ENCODE measurements at regions not wholly inside any gene's neighbourhood (a gene's known extent, or its start where the extent isn't known, plus 50 kb on each side); places are given as distances from the start of the nearest gene placed in this dataset.

DNA sequence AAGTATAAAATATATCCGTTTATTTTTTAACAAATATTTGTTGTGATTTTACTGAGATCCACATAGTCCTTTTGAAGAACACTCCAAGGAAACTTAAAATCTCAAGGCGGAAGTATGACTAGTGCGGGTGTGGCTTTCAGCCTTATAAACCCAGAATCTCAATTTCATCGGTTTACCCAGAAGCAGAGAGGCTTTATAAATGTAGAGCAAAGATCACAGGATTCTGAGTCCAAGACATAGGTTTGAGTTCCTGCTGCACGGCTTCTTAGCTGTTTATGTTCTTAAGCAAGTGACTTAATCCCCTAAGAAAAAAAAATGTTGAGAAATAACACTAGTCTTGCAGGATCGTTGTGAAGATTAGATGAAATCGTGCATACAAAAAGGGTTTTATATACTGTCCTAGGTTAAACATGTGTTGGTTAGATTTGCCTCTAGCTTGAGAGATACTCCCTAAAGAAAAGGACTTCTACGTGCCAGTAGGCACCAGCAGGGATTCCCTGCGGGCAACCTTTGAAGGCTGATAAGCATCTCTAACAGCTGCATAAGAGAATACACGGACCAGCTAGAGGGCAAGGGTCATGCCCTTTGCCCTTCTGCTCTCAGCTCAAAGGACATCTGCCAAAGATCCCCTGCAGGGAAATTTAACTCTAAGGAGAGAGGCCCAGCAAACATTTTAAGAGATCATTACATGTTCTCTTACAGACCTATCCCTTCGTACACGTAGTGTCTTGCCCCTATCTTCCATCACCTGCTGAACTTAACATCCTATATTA lies 130.4 kb upstream of the MIR17HG start:
- Histone ChIP-seq H3K27ac (ENCODE audit: insufficient read depth, low read length, poor library complexity, severe bottlenecking) (no peak overlapping the region), H3K27me3 (replicated peaks; ENCODE audit: control insufficient read depth, insufficient read depth, low read length, poor library complexity, severe bottlenecking) (no peaks in the 10 kb centered on the region), H3K4me1 (ENCODE audit: control insufficient read depth, insufficient read depth, low read length, poor library complexity, severe bottlenecking) (no peaks in the 10 kb centered on the region), H3K9me3 (ENCODE audit: control insufficient read depth, low read length) (no peaks in the 10 kb centered on the region), H3K4me3 (ENCODE audit: insufficient read depth, low read depth, low read length, poor library complexity, severe bottlenecking) (no peak overlapping the region), H3K36me3 (ENCODE audit: control insufficient read depth, insufficient read depth, low read length) (no peaks in the 10 kb centered on the region)
- DNase-seq = no peak

- H3K27me3 ChIP-seq (replicated peaks; ENCODE audit: control insufficient read depth, insufficient read depth, low read length, poor library complexity, severe bottlenecking) = no peaks in the 10 kb centered on the region
- H3K4me1 ChIP-seq (ENCODE audit: control insufficient read depth, insufficient read depth, low read length, poor library complexity, severe bottlenecking) = no peaks in the 10 kb centered on the region
- no peak overlapping the region for H3K4me3 ChIP-seq (ENCODE audit: insufficient read depth, low read depth, low read length, poor library complexity, severe bottlenecking)
- no peaks in the 10 kb centered on the region for H3K9me3 ChIP-seq (ENCODE audit: control insufficient read depth, low read length)
- H3K36me3 ChIP-seq (ENCODE audit: control insufficient read depth, insufficient read depth, low read length) = no peaks in the 10 kb centered on the region
- no peak overlapping the region for H3K27ac ChIP-seq (ENCODE audit: insufficient read depth, low read length, poor library complexity, severe bottlenecking)
- DNase-seq = no peak
Observed at GRCh38 chr13:91219201-91219600, 128.3 kb upstream of the MIR17HG start.

DNA sequence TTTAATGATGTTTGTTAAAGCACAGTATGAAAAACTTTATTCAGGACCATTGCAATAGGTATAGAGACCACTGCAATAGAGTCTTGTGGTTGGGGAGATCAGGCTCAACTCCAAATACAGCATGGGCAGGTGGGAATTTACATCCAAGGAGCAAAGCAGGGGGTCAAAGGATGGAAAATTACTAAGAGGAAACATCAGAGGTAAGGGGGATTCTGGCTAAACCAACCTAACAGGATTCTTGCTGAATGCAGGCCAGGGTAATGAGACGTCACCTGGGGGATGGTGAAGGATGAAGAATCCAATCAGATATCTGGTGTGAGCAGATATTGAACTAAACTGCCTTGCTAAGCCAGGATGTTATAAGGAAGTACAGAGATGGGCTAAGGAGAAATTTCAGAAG lies 126.6 kb upstream of the MIR17HG start:
- no peak overlapping the region for H3K4me3 ChIP-seq (ENCODE audit: insufficient read depth, low read depth, low read length, poor library complexity, severe bottlenecking)
- H3K4me1 ChIP-seq (ENCODE audit: control insufficient read depth, insufficient read depth, low read length, poor library complexity, severe bottlenecking) = no peaks in the 10 kb centered on the region
- no peak for DNase-seq

DNA sequence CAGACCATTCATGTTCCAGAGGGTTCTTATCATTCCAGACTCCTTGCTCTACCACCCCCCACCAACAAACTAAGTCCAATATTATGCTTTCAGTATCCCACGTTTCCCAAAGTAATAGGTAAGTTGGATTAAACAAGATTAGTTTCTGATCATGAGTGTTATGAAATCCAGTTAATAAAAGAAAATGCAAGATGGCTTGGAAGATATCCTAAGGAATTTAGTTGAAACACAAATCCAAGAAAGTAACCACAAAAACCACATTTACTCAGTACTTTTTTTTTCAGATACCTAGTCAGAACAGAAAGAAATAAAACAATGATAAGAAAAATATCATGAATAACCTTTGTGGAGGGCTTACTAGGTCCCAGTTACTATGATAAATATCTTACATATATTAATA lies 119.4 kb upstream of the MIR17HG start:
- Histone ChIP-seq H3K9me3 (ENCODE audit: control insufficient read depth, low read length) (no peaks in the 10 kb centered on the region), H3K27ac (ENCODE audit: insufficient read depth, low read length, poor library complexity, severe bottlenecking) (no peak overlapping the region), H3K4me3 (ENCODE audit: insufficient read depth, low read depth, low read length, poor library complexity, severe bottlenecking) (no peak overlapping the region), H3K27me3 (replicated peaks; ENCODE audit: control insufficient read depth, insufficient read depth, low read length, poor library complexity, severe bottlenecking) (no peaks in the 10 kb centered on the region), H3K4me1 (ENCODE audit: control insufficient read depth, insufficient read depth, low read length, poor library complexity, severe bottlenecking) (no peaks in the 10 kb centered on the region), H3K36me3 (ENCODE audit: control insufficient read depth, insufficient read depth, low read length) (no peaks in the 10 kb centered on the region)
- DNase-seq = no peak

More for the DNA sequence above, 126.6 kb upstream of the MIR17HG start:
- Histone ChIP-seq H3K36me3 (ENCODE audit: control insufficient read depth, insufficient read depth, low read length) (no peaks in the 10 kb centered on the region), H3K27ac (ENCODE audit: insufficient read depth, low read length, poor library complexity, severe bottlenecking) (no peak overlapping the region), H3K9me3 (ENCODE audit: control insufficient read depth, low read length) (no peaks in the 10 kb centered on the region), H3K27me3 (replicated peaks; ENCODE audit: control insufficient read depth, insufficient read depth, low read length, poor library complexity, severe bottlenecking) (no peaks in the 10 kb centered on the region)

- H3K27ac ChIP-seq (ENCODE audit: insufficient read depth, low read length, poor library complexity, severe bottlenecking) = no peak overlapping the region
- DNase-seq = no peak
- no peaks in the 10 kb centered on the region for H3K9me3 ChIP-seq (ENCODE audit: control insufficient read depth, low read length)
- no peaks in the 10 kb centered on the region for H3K4me1 ChIP-seq (ENCODE audit: control insufficient read depth, insufficient read depth, low read length, poor library complexity, severe bottlenecking)
- no peaks in the 10 kb centered on the region for H3K27me3 ChIP-seq (replicated peaks; ENCODE audit: control insufficient read depth, insufficient read depth, low read length, poor library complexity, severe bottlenecking)
- no peaks in the 10 kb centered on the region for H3K36me3 ChIP-seq (ENCODE audit: control insufficient read depth, insufficient read depth, low read length)
- H3K4me3 ChIP-seq (ENCODE audit: insufficient read depth, low read depth, low read length, poor library complexity, severe bottlenecking) = no peak overlapping the region
Observed at GRCh38 chr13:91228940-91229339, 118.5 kb upstream of the MIR17HG start.

GRCh38 chr13:91232716-91233115 lies 114.8 kb upstream of the MIR17HG start:
- H3K27me3 ChIP-seq (replicated peaks; ENCODE audit: control insufficient read depth, insufficient read depth, low read length, poor library complexity, severe bottlenecking) = no peaks in the 10 kb centered on the region
- H3K4me1 ChIP-seq (ENCODE audit: control insufficient read depth, insufficient read depth, low read length, poor library complexity, severe bottlenecking) = no peaks in the 10 kb centered on the region
- H3K27ac ChIP-seq (ENCODE audit: insufficient read depth, low read length, poor library complexity, severe bottlenecking) = no peak overlapping the region
- no peak overlapping the region for H3K4me3 ChIP-seq (ENCODE audit: insufficient read depth, low read depth, low read length, poor library complexity, severe bottlenecking)
- no peak for DNase-seq
- H3K9me3 ChIP-seq (ENCODE audit: control insufficient read depth, low read length) = no peaks in the 10 kb centered on the region
- no peaks in the 10 kb centered on the region for H3K36me3 ChIP-seq (ENCODE audit: control insufficient read depth, insufficient read depth, low read length)

- H3K4me1 ChIP-seq (ENCODE audit: control insufficient read depth, insufficient read depth, low read length, poor library complexity, severe bottlenecking) = no peaks in the 10 kb centered on the region
- no peak overlapping the region for H3K27ac ChIP-seq (ENCODE audit: insufficient read depth, low read length, poor library complexity, severe bottlenecking)
- no peak overlapping the region for H3K4me3 ChIP-seq (ENCODE audit: insufficient read depth, low read depth, low read length, poor library complexity, severe bottlenecking)
- no peak for DNase-seq
- no peaks in the 10 kb centered on the region for H3K36me3 ChIP-seq (ENCODE audit: control insufficient read depth, insufficient read depth, low read length)
- H3K9me3 ChIP-seq (ENCODE audit: control insufficient read depth, low read length) = no peaks in the 10 kb centered on the region
- H3K27me3 ChIP-seq (replicated peaks; ENCODE audit: control insufficient read depth, insufficient read depth, low read length, poor library complexity, severe bottlenecking) = no peaks in the 10 kb centered on the region
Observed at GRCh38 chr13:91233291-91233690, 114.2 kb upstream of the MIR17HG start.

DNA sequence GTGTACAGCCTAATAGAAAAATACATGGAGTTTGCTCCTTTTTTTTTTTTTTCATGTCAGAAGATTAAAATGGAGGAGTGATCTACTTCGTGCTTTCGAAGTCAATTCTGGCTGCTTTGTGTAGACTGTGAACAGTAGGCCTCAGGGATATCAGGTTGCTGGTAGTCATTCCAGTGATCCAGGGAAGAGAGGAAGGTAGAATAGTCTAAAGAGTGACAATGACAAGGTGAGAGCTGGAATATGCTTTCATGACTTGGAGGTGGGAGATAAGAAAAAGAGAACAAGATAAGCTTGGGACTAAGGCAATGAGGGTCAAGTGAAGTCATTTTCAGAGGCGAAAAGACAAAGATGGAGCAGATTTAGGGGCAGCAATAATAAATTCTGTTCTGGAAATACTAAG lies 111.3 kb upstream of the MIR17HG start:
- Histone ChIP-seq H3K4me3 (ENCODE audit: insufficient read depth, low read depth, low read length, poor library complexity, severe bottlenecking) (no peak overlapping the region), H3K27ac (ENCODE audit: insufficient read depth, low read length, poor library complexity, severe bottlenecking) (no peak overlapping the region), H3K36me3 (ENCODE audit: control insufficient read depth, insufficient read depth, low read length) (no peaks in the 10 kb centered on the region), H3K4me1 (ENCODE audit: control insufficient read depth, insufficient read depth, low read length, poor library complexity, severe bottlenecking) (no peaks in the 10 kb centered on the region), H3K27me3 (replicated peaks; ENCODE audit: control insufficient read depth, insufficient read depth, low read length, poor library complexity, severe bottlenecking) (no peaks in the 10 kb centered on the region), H3K9me3 (ENCODE audit: control insufficient read depth, low read length) (no peaks in the 10 kb centered on the region)
- DNase-seq = no peak

DNA sequence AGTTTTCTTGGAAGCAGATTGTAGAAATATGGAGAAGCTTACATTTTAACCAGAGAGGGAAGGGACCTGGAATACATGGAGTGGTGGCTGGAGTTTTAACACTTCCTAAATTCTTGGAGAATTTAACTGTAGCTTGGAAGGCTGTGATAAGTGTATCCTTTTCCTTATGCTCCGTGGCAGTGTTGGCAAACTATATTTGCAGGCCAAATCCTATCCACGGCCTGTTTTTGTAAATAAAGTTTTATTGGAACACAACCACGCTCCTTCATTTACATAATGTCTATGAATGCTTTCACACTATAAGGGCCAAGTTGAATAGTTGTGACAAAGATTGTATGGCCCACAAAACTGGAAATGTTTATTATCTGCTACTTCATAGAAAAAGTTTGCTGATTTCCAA lies 110.6 kb upstream of the MIR17HG start:
- H3K27ac ChIP-seq (ENCODE audit: insufficient read depth, low read length, poor library complexity, severe bottlenecking) = no peak overlapping the region
- no peaks in the 10 kb centered on the region for H3K4me1 ChIP-seq (ENCODE audit: control insufficient read depth, insufficient read depth, low read length, poor library complexity, severe bottlenecking)
- H3K36me3 ChIP-seq (ENCODE audit: control insufficient read depth, insufficient read depth, low read length) = no peaks in the 10 kb centered on the region
- DNase-seq = no peak
- no peaks in the 10 kb centered on the region for H3K27me3 ChIP-seq (replicated peaks; ENCODE audit: control insufficient read depth, insufficient read depth, low read length, poor library complexity, severe bottlenecking)
- H3K4me3 ChIP-seq (ENCODE audit: insufficient read depth, low read depth, low read length, poor library complexity, severe bottlenecking) = no peak overlapping the region
- no peaks in the 10 kb centered on the region for H3K9me3 ChIP-seq (ENCODE audit: control insufficient read depth, low read length)

GRCh38 chr13:91238036-91238435 lies 109.5 kb upstream of the MIR17HG start:
- DNase-seq = no peak
- H3K4me3 ChIP-seq (ENCODE audit: insufficient read depth, low read depth, low read length, poor library complexity, severe bottlenecking) = no peak overlapping the region

More at GRCh38 chr13:91238036-91238435, 109.5 kb upstream of the MIR17HG start:
- no peaks in the 10 kb centered on the region for H3K27me3 ChIP-seq (replicated peaks; ENCODE audit: control insufficient read depth, insufficient read depth, low read length, poor library complexity, severe bottlenecking)
- no peaks in the 10 kb centered on the region for H3K4me1 ChIP-seq (ENCODE audit: control insufficient read depth, insufficient read depth, low read length, poor library complexity, severe bottlenecking)
- H3K27ac ChIP-seq (ENCODE audit: insufficient read depth, low read length, poor library complexity, severe bottlenecking) = no peak overlapping the region
- no peaks in the 10 kb centered on the region for H3K36me3 ChIP-seq (ENCODE audit: control insufficient read depth, insufficient read depth, low read length)
- H3K9me3 ChIP-seq (ENCODE audit: control insufficient read depth, low read length) = no peaks in the 10 kb centered on the region

Data from effector memory CD4-positive, alpha-beta T cell (primary cell).